ENCODE measurements at regions not wholly inside any gene's neighbourhood (a gene's known extent, or its start where the extent isn't known, plus 50 kb on each side); places are given as distances from the start of the nearest gene placed in this dataset.
A peak's percentile ranks its signal among the peaks of the same experiment; 100 is the strongest.

GRCh38 chr9:79817438-79818004 is 245.8 kb downstream of the TLE4 start:
- no peak overlapping the region for H3K27ac Mint-ChIP-seq
- peaks cover 28% of the 10 kb centered on the region for H3K4me1 Mint-ChIP-seq

GRCh38 chr9:79813258-79813638 is 241.5 kb downstream of the TLE4 start:
- peaks cover 33% of the 10 kb centered on the region for H3K4me1 Mint-ChIP-seq
- no peaks in the 10 kb centered on the region for H3K36me3 Mint-ChIP-seq
- H3K9me3 Mint-ChIP-seq = no peaks in the 10 kb centered on the region
- peak overlapping the region; percentile 56 for H3K27ac Mint-ChIP-seq
- peak overlapping the region; percentile 56 for H3K4me3 Mint-ChIP-seq
- ATAC-seq (no peak), DNase-seq (ENCODE audit: low spot score in 2 of 2) (no peak)

More at GRCh38 chr9:79817438-79818004, 245.8 kb downstream of the TLE4 start:
- ATAC-seq = peak; percentile 96
- Mint-ChIP-seq H3K36me3 (no peaks in the 10 kb centered on the region), H3K9me3 (no peaks in the 10 kb centered on the region), H3K4me3 (no peak overlapping the region)
- DNase-seq (ENCODE audit: low spot score in 2 of 2) = peak; percentile 8 to 66

GRCh38 chr9:79812507-79813257 is 240.9 kb downstream of the TLE4 start:
- ATAC-seq (peak; percentile 80), DNase-seq (ENCODE audit: low spot score in 2 of 2) (no peak)
- no peaks in the 10 kb centered on the region for H3K36me3 Mint-ChIP-seq
- H3K27ac Mint-ChIP-seq = peak overlapping the region; percentile 56
- H3K4me1 Mint-ChIP-seq = peaks cover 29% of the 10 kb centered on the region
- H3K4me3 Mint-ChIP-seq = peak overlapping the region; percentile 56
- no peaks in the 10 kb centered on the region for H3K9me3 Mint-ChIP-seq

GRCh38 chr9:79812099-79812498 is 240.3 kb downstream of the TLE4 start:
- Mint-ChIP-seq H3K9me3 (no peaks in the 10 kb centered on the region), H3K4me1 (peaks cover 24% of the 10 kb centered on the region), H3K27ac (peak overlapping the region; percentile 56), H3K4me3 (peak overlapping the region; percentile 56), H3K36me3 (no peaks in the 10 kb centered on the region)
- no peak for DNase-seq (ENCODE audit: low spot score in 2 of 2)
- peak; percentile 50 for ATAC-seq

- DNase-seq (ENCODE audit: low spot score in 2 of 2) (no peak), ATAC-seq (no peak)
- Mint-ChIP-seq H3K9me3 (no peaks in the 10 kb centered on the region), H3K36me3 (no peaks in the 10 kb centered on the region), H3K4me3 (no peak overlapping the region), H3K4me1 (peaks cover 19% of the 10 kb centered on the region), H3K27ac (no peak overlapping the region)
Observed at GRCh38 chr9:79809931-79810330, 238.2 kb downstream of the TLE4 start.

GRCh38 chr9:79809316-79809876 is 237.6 kb downstream of the TLE4 start:
- Mint-ChIP-seq H3K9me3 (no peaks in the 10 kb centered on the region), H3K4me1 (peaks cover 19% of the 10 kb centered on the region), H3K27ac (no peak overlapping the region), H3K4me3 (no peak overlapping the region), H3K36me3 (no peaks in the 10 kb centered on the region)
- no peak for ATAC-seq
- no peak for DNase-seq (ENCODE audit: low spot score in 2 of 2)

GRCh38 chr9:79807971-79808370 is 236.2 kb downstream of the TLE4 start:
- DNase-seq (ENCODE audit: low spot score in 2 of 2) (no peak), ATAC-seq (no peak)
- no peak overlapping the region for H3K27ac Mint-ChIP-seq
- peaks cover 9% of the 10 kb centered on the region for H3K4me1 Mint-ChIP-seq
- H3K36me3 Mint-ChIP-seq = no peaks in the 10 kb centered on the region
- no peak overlapping the region for H3K4me3 Mint-ChIP-seq
- H3K9me3 Mint-ChIP-seq = no peaks in the 10 kb centered on the region

- DNase-seq (ENCODE audit: low spot score in 2 of 2) = no peak
- Mint-ChIP-seq H3K4me1 (no peaks in the 10 kb centered on the region), H3K4me3 (no peak overlapping the region), H3K36me3 (no peaks in the 10 kb centered on the region), H3K9me3 (no peaks in the 10 kb centered on the region), H3K27ac (no peak overlapping the region)
- no peak for ATAC-seq
Observed at GRCh38 chr9:79806086-79806485, 234.3 kb downstream of the TLE4 start.

GRCh38 chr9:79801459-79801858 is 229.7 kb downstream of the TLE4 start:
- DNase-seq (ENCODE audit: low spot score in 2 of 2) (no peak), ATAC-seq (peak; percentile 58)
- Mint-ChIP-seq H3K9me3 (no peaks in the 10 kb centered on the region), H3K4me3 (no peak overlapping the region), H3K36me3 (no peaks in the 10 kb centered on the region), H3K4me1 (no peaks in the 10 kb centered on the region), H3K27ac (no peak overlapping the region)

- H3K4me3 Mint-ChIP-seq = no peak overlapping the region
- H3K27ac Mint-ChIP-seq = no peak overlapping the region
- H3K4me1 Mint-ChIP-seq = no peaks in the 10 kb centered on the region
- DNase-seq (ENCODE audit: low spot score in 2 of 2) (no peak), ATAC-seq (no peak)
- no peaks in the 10 kb centered on the region for H3K36me3 Mint-ChIP-seq
- no peaks in the 10 kb centered on the region for H3K9me3 Mint-ChIP-seq
Observed at GRCh38 chr9:79800578-79800977, 228.8 kb downstream of the TLE4 start.

- DNase-seq (ENCODE audit: low spot score in 2 of 2) (no peak), ATAC-seq (no peak)
- no peaks in the 10 kb centered on the region for H3K9me3 Mint-ChIP-seq
- no peak overlapping the region for H3K27ac Mint-ChIP-seq
- no peaks in the 10 kb centered on the region for H3K4me1 Mint-ChIP-seq
- no peaks in the 10 kb centered on the region for H3K36me3 Mint-ChIP-seq
- H3K4me3 Mint-ChIP-seq = no peak overlapping the region
Observed at GRCh38 chr9:79799691-79800335, 228.0 kb downstream of the TLE4 start.

GRCh38 chr9:79798450-79798849 is 226.7 kb downstream of the TLE4 start:
- DNase-seq (ENCODE audit: low spot score in 2 of 2) (no peak), ATAC-seq (no peak)
- Mint-ChIP-seq H3K9me3 (no peaks in the 10 kb centered on the region), H3K27ac (no peak overlapping the region), H3K4me1 (no peaks in the 10 kb centered on the region), H3K4me3 (no peak overlapping the region), H3K36me3 (no peaks in the 10 kb centered on the region)

- H3K4me1 Mint-ChIP-seq = no peaks in the 10 kb centered on the region
- H3K9me3 Mint-ChIP-seq = no peaks in the 10 kb centered on the region
- no peaks in the 10 kb centered on the region for H3K36me3 Mint-ChIP-seq
- DNase-seq (ENCODE audit: low spot score in 2 of 2) (no peak), ATAC-seq (no peak)
- H3K4me3 Mint-ChIP-seq = no peak overlapping the region
- no peak overlapping the region for H3K27ac Mint-ChIP-seq
Observed at GRCh38 chr9:79796411-79796810, 224.6 kb downstream of the TLE4 start.

- ATAC-seq (no peak), DNase-seq (ENCODE audit: low spot score in 2 of 2) (no peak)
- Mint-ChIP-seq H3K36me3 (no peaks in the 10 kb centered on the region), H3K4me3 (no peak overlapping the region), H3K9me3 (peaks cover 5% of the 10 kb centered on the region), H3K4me1 (no peaks in the 10 kb centered on the region), H3K27ac (no peak overlapping the region)
Observed at GRCh38 chr9:79788662-79789061, 216.9 kb downstream of the TLE4 start.

GRCh38 chr9:79781263-79781662 is 209.5 kb downstream of the TLE4 start:
- Mint-ChIP-seq H3K4me3 (no peak overlapping the region), H3K27ac (no peak overlapping the region), H3K9me3 (no peaks in the 10 kb centered on the region)

GRCh38 chr9:79780559-79780958 is 208.8 kb downstream of the TLE4 start:
- Mint-ChIP-seq H3K4me3 (no peak overlapping the region), H3K9me3 (no peaks in the 10 kb centered on the region), H3K36me3 (no peaks in the 10 kb centered on the region), H3K4me1 (no peaks in the 10 kb centered on the region), H3K27ac (no peak overlapping the region)
- DNase-seq (ENCODE audit: low spot score in 2 of 2) = no peak
- no peak for ATAC-seq

More at GRCh38 chr9:79781263-79781662, 209.5 kb downstream of the TLE4 start:
- DNase-seq (ENCODE audit: low spot score in 2 of 2) (no peak), ATAC-seq (no peak)
- H3K36me3 Mint-ChIP-seq = no peaks in the 10 kb centered on the region
- H3K4me1 Mint-ChIP-seq = no peaks in the 10 kb centered on the region

All from stimulated activated effector memory CD8-positive, alpha-beta T cell treated with anti-CD3 and anti-CD28 coated beads, Interleukin-12 subunit alpha, Interleukin-12 subunit beta, amount 100 ng/mL, for 72 hours (primary cell).